ENCODE measurements at regions not wholly inside any gene's neighbourhood (a gene's known extent, or its start where the extent isn't known, plus 50 kb on each side); places are given as distances from the start of the nearest gene placed in this dataset.

DNA sequence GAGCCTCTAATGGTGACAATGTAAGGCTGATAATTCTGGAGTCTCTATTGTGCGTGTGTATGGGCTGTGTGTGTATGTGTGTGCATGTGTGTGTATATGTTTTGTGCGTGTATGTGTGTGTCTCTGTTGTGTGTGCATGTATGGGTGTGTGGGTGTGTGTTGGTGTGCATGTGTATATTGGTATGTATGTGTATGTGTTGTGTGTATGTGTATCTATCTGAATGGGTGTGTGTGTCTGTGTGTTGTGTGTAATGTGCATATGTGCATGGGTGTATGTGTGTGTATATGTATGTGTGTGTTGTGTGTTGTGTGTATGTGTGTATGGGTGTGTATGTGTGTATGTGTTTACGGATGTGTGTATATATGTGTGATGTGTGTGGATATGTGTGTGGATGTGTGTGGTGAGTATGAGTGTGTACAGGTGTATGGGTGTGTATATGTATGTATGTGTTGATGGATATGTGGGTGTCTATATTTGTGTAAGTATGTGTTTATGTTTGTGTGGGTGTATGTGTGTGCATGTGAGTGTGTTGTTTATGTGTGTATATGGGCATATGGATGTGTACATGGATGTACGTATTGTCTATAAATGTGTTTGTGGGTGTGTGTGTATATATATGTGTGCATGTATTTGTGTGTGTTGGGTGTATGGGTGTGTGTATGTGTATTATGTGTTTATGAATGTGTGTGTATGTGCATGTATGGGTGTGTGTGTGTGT lies 366.7 kb downstream of the UQCRFS1 start:
- TF ChIP-seq, protein P1, sequence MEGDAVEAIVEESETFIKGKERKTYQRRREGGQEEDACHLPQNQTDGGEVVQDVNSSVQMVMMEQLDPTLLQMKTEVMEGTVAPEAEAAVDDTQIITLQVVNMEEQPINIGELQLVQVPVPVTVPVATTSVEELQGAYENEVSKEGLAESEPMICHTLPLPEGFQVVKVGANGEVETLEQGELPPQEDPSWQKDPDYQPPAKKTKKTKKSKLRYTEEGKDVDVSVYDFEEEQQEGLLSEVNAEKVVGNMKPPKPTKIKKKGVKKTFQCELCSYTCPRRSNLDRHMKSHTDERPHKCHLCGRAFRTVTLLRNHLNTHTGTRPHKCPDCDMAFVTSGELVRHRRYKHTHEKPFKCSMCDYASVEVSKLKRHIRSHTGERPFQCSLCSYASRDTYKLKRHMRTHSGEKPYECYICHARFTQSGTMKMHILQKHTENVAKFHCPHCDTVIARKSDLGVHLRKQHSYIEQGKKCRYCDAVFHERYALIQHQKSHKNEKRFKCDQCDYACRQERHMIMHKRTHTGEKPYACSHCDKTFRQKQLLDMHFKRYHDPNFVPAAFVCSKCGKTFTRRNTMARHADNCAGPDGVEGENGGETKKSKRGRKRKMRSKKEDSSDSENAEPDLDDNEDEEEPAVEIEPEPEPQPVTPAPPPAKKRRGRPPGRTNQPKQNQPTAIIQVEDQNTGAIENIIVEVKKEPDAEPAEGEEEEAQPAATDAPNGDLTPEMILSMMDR (IDR thresholded peaks at IDR 0.05; ENCODE audit: insufficient read depth, low read length), result no peak

DNA sequence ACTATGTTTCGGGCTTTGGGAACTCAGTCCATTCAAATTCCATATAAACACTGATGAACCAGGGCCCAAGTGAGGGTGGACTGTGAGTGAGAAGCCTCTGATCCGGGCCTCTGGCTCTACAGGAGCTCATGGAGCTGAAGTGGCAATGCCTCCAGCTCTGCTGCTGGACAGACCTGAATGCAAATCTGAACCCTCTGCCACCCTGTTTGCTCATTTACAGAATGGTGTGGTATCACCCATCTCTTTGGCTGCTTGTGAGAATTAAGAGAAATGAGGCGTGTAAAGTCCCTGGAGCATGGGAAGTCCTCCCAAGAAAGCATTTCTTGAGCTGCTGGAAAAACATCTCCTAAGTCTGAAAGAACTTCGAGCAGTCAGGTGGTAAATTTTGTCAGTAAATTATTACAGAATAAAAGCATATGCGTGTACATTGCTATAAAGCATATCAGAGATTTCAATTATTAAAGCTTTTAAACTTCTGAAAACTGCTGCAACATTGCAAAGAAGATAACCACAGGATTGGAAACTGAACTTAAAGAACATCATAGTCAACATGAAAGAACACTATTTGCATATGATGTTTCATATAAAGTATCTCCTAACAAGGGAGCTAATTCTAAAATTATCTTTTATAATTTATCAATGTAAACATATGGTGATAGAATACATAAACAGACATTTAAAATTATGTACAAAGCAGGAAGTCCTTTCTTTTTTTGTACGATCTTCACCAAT lies 369.0 kb downstream of the UQCRFS1 start:
- Histone ChIP-seq H3K27ac (replicated peaks) (no peak overlapping the region), H3K4me3 (replicated peaks; ENCODE audit: insufficient read depth, low read length) (no peak overlapping the region), H3K27me3 (ENCODE audit: insufficient read depth, poor library complexity, severe bottlenecking) (no peaks in the 10 kb centered on the region)
- TF ChIP-seq POLR2AphosphoS5 (IDR thresholded peaks at IDR 0.05; ENCODE audit: low read depth) (no peak), GABPA (IDR thresholded peaks at IDR 0.05; ENCODE audit: low read depth) (no peak), SPI1 (IDR thresholded peaks at IDR 0.05; ENCODE audit: borderline replicate concordance, low read depth) (no peak)
- TF ChIP-seq, protein P2, sequence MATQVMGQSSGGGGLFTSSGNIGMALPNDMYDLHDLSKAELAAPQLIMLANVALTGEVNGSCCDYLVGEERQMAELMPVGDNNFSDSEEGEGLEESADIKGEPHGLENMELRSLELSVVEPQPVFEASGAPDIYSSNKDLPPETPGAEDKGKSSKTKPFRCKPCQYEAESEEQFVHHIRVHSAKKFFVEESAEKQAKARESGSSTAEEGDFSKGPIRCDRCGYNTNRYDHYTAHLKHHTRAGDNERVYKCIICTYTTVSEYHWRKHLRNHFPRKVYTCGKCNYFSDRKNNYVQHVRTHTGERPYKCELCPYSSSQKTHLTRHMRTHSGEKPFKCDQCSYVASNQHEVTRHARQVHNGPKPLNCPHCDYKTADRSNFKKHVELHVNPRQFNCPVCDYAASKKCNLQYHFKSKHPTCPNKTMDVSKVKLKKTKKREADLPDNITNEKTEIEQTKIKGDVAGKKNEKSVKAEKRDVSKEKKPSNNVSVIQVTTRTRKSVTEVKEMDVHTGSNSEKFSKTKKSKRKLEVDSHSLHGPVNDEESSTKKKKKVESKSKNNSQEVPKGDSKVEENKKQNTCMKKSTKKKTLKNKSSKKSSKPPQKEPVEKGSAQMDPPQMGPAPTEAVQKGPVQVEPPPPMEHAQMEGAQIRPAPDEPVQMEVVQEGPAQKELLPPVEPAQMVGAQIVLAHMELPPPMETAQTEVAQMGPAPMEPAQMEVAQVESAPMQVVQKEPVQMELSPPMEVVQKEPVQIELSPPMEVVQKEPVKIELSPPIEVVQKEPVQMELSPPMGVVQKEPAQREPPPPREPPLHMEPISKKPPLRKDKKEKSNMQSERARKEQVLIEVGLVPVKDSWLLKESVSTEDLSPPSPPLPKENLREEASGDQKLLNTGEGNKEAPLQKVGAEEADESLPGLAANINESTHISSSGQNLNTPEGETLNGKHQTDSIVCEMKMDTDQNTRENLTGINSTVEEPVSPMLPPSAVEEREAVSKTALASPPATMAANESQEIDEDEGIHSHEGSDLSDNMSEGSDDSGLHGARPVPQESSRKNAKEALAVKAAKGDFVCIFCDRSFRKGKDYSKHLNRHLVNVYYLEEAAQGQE (IDR thresholded peaks at IDR 0.05; ENCODE audit: insufficient replicate concordance, low read depth), result no peak
- TF ChIP-seq, protein P1 (IDR thresholded peaks at IDR 0.05; ENCODE audit: insufficient read depth, low read length), result no peak
- no peak for DNase-seq (ENCODE audit: low read depth in 1 of 2, low spot score in 1 of 2)

More for the DNA sequence above, 366.7 kb downstream of the UQCRFS1 start:
- no peak for DNase-seq (ENCODE audit: low read depth in 1 of 2, low spot score in 1 of 2)
- no peaks in the 10 kb centered on the region for H3K27me3 ChIP-seq (ENCODE audit: insufficient read depth, poor library complexity, severe bottlenecking)
- H3K4me3 ChIP-seq (replicated peaks; ENCODE audit: insufficient read depth, low read length), result no peak overlapping the region
- H3K27ac ChIP-seq (replicated peaks), result no peak overlapping the region

DNA sequence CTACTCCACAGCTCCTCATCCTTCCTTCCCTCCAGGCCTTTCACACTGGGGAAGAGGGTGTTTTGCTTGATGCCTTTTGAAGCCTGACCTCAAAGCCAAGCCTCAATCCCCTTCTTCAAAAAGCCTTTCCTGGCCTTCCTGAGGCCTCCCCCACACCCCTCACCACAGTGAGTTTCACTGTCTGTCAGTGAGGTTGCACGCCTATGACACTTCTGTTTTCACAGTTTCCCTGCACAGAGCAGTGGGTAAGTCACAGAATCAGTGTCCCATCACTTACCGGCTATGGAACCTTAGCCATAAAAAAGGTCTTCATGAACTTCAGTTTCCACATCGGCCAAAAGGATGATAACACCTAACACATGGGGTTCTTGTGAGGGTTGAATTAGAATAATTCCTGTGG lies 371.4 kb downstream of the UQCRFS1 start:
- no peak for DNase-seq (ENCODE audit: low read depth in 1 of 2, low spot score in 1 of 2)
- Histone ChIP-seq H3K27ac (replicated peaks) (no peak overlapping the region), H3K4me3 (replicated peaks; ENCODE audit: insufficient read depth, low read length) (no peak overlapping the region), H3K27me3 (ENCODE audit: insufficient read depth, poor library complexity, severe bottlenecking) (no peaks in the 10 kb centered on the region)
- TF ChIP-seq, protein P2 (IDR thresholded peaks at IDR 0.05; ENCODE audit: insufficient replicate concordance, low read depth), result no peak
- TF ChIP-seq GABPA (IDR thresholded peaks at IDR 0.05; ENCODE audit: low read depth), result no peak

DNA sequence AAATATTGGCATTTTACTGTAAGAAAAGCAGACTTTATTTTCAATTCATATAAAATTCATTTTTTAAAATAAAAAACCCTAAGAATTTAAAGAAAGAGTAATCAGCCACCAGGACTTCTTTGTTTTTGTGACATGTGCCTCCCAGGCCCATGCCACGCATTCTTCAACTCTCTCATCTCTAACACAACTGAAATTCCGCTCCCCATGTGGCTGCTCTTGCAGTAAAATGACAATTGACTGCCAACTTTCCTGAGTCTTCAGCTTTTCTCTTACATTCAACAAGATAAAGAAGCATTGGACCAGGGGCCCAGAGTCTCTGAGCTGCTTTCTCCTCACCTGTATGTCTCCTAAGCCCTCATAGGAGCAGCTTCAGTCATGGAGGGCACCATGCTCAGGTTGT lies 372.1 kb downstream of the UQCRFS1 start:
- DNase-seq (ENCODE audit: low read depth in 1 of 2, low spot score in 1 of 2), result no peak
- H3K4me3 ChIP-seq (replicated peaks; ENCODE audit: insufficient read depth, low read length), result no peak overlapping the region
- TF ChIP-seq, protein P2 (IDR thresholded peaks at IDR 0.05; ENCODE audit: insufficient replicate concordance, low read depth), result no peak
- no peak for TF ChIP-seq SPI1 (IDR thresholded peaks at IDR 0.05; ENCODE audit: borderline replicate concordance, low read depth)
- TF ChIP-seq POLR2AphosphoS5 (IDR thresholded peaks at IDR 0.05; ENCODE audit: low read depth), result no peak
- TF ChIP-seq, protein P1 (IDR thresholded peaks at IDR 0.05; ENCODE audit: insufficient read depth, low read length), result no peak
- TF ChIP-seq GABPA (IDR thresholded peaks at IDR 0.05; ENCODE audit: low read depth), result no peak
- no peak overlapping the region for H3K27ac ChIP-seq (replicated peaks)
- no peaks in the 10 kb centered on the region for H3K27me3 ChIP-seq (ENCODE audit: insufficient read depth, poor library complexity, severe bottlenecking)
